ENCODE measurements at regions not wholly inside any gene's neighbourhood (a gene's known extent, or its start where the extent isn't known, plus 50 kb on each side); places are given as distances from the start of the nearest gene placed in this dataset.

GRCh38 chr11:26782220-26782965, 60.5 kb upstream of the SLC5A12 start:
- no peak for TF ChIP-seq CTCF (IDR thresholded peaks at IDR 0.05)
- no peak for TF ChIP-seq POLR2A (IDR thresholded peaks at IDR 0.05)

Data from heart left ventricle (tissue), 13 donors.